Gastroesophageal sphincter (tissue), 4 donors: ENCODE measurements at regions not wholly inside any gene's neighbourhood (a gene's known extent, or its start where the extent isn't known, plus 50 kb on each side); places are given as distances from the start of the nearest gene placed in this dataset.

Source experiments
- ATAC-seq: fragments of 150-250 bp; one replicate; pipeline ENCODE4 v1.9.1; 2016; ENCODE audit warnings: mild to moderate bottlenecking, moderate library complexity
- H3K27ac ChIP-seq, 4 donors: fragments of 200-600 bp; sonication (generic) in 3 of 4; 1 replicate in 3 of 4; 2 replicates in 1 of 4; pipeline ENCODE4 v1.5.1; 2016 to 2019
- H3K27me3 ChIP-seq: fragments of 200-600 bp; sonication (generic); one replicate; pipeline ENCODE4 v1.5.1; 2019
- H3K36me3 ChIP-seq, 2 donors: fragments of 200-600 bp; sonication (generic); one replicate each; pipeline ENCODE4 v1.5.1; 2019; ENCODE audit warnings: control low read depth in 1 of 2
- H3K4me1 ChIP-seq, 3 donors: fragments of 200-600 bp; sonication (generic); 1 replicate in 2 of 3; 2 replicates in 1 of 3; pipeline ENCODE4 v1.5.1; 2016 to 2019; ENCODE audit warnings: control low read depth in 2 of 3
- H3K4me3 ChIP-seq, 2 donors: fragments of 200-600 bp; sonication (generic); one replicate each; pipeline ENCODE4 v1.5.1; 2019; ENCODE audit warnings: mild to moderate bottlenecking in 1 of 2, moderate library complexity in 1 of 2
- H3K9me3 ChIP-seq, 3 donors: fragments of 200-600 bp; sonication (generic); one replicate each; pipeline ENCODE4 v1.5.1; 2017 to 2019; ENCODE audit warnings: control low read depth in 2 of 3
- EP300 ChIP-seq: sonication (generic); formaldehyde crosslinking; IDR thresholded peaks from one replicate; pipeline ENCODE4 v1.6.1; 2017; ENCODE audit warnings: antibody characterized with exemption, mild to moderate bottlenecking
- POLR2A ChIP-seq, 2 donors: fragments of 450-650 bp; IDR thresholded peaks; one replicate each; pipeline ENCODE4 v1.6.1; 2017; ENCODE audit warnings: antibody characterized with exemption in 2 of 2, mild to moderate bottlenecking in 2 of 2, moderate library complexity in 1 of 2
- POLR2AphosphoS5 ChIP-seq: sonication (generic); formaldehyde crosslinking; IDR thresholded peaks from one replicate; pipeline ENCODE4 v1.6.1; 2017; ENCODE audit warnings: antibody characterized with exemption
- WGBS, 2 donors: methylation state at CpG; one replicate each; pipeline ENCODE4 v1.1.5; 2018; ENCODE audit warnings: low coverage in 1 of 2; 5-methylcytosine and 5-hydroxymethylcytosine counted together
- TF ChIP-seq, protein P1 (sequence below), 4 experiments: fragments of 200-600 bp in 2 of 4; fragments of 450-650 bp in 2 of 4; sonication (generic) in 1 of 4; IDR thresholded peaks; one replicate each; pipeline ENCODE4 v1.5.1; 2017 to 2019; ENCODE audit warnings: antibody characterized with exemption in 4 of 4, mild to moderate bottlenecking in 2 of 4, moderate library complexity in 2 of 4

DNA sequence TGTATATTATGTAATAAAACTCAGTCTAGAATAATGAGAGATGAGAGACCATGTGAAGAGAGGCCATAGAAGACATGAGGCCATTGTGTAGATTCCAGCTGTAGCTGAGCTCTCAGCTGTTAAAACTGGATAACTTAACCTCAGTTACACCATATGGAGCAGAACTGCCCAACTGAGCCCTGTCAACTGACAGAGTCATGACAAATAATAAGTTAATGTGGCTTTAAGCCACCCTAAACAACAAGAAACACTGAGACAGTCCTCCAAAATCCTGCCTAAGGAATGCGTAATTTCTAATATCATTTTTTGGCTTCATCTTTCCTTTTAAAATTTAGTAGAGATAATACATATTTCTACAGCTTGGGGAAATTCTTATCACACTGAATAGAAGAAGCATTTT, 580.0 kb upstream of the RGS18 start:
- 70 to 75% methylated on average over 1 of the region's 1 CpG for WGBS, 2 donors
- no peak for ATAC-seq

DNA sequence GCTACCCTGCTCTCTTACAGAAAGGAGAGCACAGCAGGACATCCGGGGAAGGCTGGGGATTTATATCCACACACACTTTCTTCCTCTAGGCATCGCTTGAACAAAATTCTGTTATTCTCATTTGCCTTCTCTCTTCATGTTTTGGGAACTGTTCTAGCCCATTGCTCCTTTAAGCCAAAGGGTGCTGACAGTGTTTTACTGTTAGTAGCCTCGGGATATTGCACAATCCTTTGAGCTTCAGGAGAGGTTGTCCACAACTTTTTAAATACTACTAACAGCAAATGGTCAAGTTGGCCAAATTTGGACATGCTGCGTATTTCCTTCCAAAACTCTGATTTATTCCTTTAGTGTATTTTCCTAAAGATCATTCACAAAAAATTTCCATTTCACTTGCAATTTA, 579.2 kb upstream of the RGS18 start:
- no peak for ATAC-seq
- 67 to 71% methylated on average over 4 of the region's 4 CpGs for WGBS, 2 donors
- TF ChIP-seq, protein P1, sequence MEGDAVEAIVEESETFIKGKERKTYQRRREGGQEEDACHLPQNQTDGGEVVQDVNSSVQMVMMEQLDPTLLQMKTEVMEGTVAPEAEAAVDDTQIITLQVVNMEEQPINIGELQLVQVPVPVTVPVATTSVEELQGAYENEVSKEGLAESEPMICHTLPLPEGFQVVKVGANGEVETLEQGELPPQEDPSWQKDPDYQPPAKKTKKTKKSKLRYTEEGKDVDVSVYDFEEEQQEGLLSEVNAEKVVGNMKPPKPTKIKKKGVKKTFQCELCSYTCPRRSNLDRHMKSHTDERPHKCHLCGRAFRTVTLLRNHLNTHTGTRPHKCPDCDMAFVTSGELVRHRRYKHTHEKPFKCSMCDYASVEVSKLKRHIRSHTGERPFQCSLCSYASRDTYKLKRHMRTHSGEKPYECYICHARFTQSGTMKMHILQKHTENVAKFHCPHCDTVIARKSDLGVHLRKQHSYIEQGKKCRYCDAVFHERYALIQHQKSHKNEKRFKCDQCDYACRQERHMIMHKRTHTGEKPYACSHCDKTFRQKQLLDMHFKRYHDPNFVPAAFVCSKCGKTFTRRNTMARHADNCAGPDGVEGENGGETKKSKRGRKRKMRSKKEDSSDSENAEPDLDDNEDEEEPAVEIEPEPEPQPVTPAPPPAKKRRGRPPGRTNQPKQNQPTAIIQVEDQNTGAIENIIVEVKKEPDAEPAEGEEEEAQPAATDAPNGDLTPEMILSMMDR (IDR thresholded peaks at IDR 0.05): no peak
- TF ChIP-seq EP300 (no peak), POLR2A (IDR thresholded peaks at IDR 0.05) (no peak)
- Histone ChIP-seq H3K4me3 (no peak overlapping the region), H3K27me3 (no peaks in the 10 kb centered on the region), H3K36me3 (no peaks in the 10 kb centered on the region), H3K27ac (no peak overlapping the region), H3K9me3 (no peaks in the 10 kb centered on the region), H3K4me1 (no peaks in the 10 kb centered on the region)

More for the DNA sequence above, 580.0 kb upstream of the RGS18 start:
- Histone ChIP-seq H3K27ac (no peak overlapping the region), H3K4me1 (no peaks in the 10 kb centered on the region), H3K9me3 (no peaks in the 10 kb centered on the region), H3K36me3 (no peaks in the 10 kb centered on the region), H3K4me3 (no peak overlapping the region), H3K27me3 (no peaks in the 10 kb centered on the region)
- TF ChIP-seq, protein P1 (IDR thresholded peaks at IDR 0.05): no peak
- TF ChIP-seq EP300 (no peak), POLR2AphosphoS5 (no peak), POLR2A (IDR thresholded peaks at IDR 0.05) (no peak)

DNA sequence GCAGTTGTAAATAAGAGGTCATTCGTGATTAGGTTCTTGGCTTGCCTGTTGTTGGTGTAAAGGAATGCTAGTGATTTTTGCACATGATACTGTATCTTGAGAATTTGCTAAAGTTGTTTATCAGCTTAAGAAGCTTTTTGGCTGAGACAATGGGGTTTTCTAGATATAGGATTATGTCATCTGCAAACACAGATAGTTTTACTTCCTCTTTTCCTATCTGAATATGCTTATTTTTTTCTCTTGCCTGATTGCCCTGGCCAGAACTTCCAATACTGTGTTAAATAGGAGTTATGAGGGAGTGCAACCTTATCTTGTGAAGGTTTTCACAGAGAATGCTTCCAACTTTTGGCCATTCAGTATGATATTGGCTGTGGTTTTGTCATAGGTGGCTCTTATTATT, 576.1 kb upstream of the RGS18 start:
- Histone ChIP-seq H3K4me3 (no peak overlapping the region), H3K27ac (no peak overlapping the region), H3K27me3 (no peaks in the 10 kb centered on the region), H3K4me1 (no peaks in the 10 kb centered on the region), H3K36me3 (no peaks in the 10 kb centered on the region), H3K9me3 (no peaks in the 10 kb centered on the region)
- 80 to 82% methylated on average over 1 of the region's 1 CpG for WGBS, 2 donors
- TF ChIP-seq, protein P1 (IDR thresholded peaks at IDR 0.05): no peak
- TF ChIP-seq POLR2AphosphoS5 (no peak), EP300 (no peak), POLR2A (IDR thresholded peaks at IDR 0.05) (no peak)
- ATAC-seq: no peak

DNA sequence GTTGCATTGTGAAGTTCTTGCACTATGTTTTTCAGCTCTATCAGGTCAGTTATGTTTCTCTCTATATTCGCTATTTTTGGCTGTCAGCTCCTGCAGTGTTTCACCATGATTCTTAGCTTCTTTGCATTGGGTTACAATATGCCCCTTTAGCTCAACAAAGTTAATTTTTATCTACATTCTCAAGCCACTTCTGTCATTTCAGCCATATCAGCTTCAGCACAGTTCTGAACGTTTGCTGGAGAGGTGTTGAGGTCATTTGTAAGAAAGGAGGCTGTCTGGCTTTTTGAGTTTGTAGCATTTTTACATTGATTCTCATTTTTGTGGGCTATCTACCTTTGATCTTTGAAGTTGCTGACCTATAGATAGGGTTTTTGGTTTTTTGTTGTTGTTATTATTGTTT, 573.2 kb upstream of the RGS18 start:
- no peak overlapping the region for H3K27ac ChIP-seq
- no peaks in the 10 kb centered on the region for H3K27me3 ChIP-seq
- no peak for ATAC-seq
- 50 to 59% methylated on average over 1 to 2 of the region's 2 CpGs for WGBS, 2 donors
- H3K9me3 ChIP-seq: no peaks in the 10 kb centered on the region
- H3K4me1 ChIP-seq: no peaks in the 10 kb centered on the region
- no peaks in the 10 kb centered on the region for H3K36me3 ChIP-seq
- no peak for TF ChIP-seq POLR2AphosphoS5
- TF ChIP-seq, protein P1 (IDR thresholded peaks at IDR 0.05): no peak
- TF ChIP-seq EP300: no peak
- TF ChIP-seq POLR2A (IDR thresholded peaks at IDR 0.05): no peak
- no peak overlapping the region for H3K4me3 ChIP-seq

DNA sequence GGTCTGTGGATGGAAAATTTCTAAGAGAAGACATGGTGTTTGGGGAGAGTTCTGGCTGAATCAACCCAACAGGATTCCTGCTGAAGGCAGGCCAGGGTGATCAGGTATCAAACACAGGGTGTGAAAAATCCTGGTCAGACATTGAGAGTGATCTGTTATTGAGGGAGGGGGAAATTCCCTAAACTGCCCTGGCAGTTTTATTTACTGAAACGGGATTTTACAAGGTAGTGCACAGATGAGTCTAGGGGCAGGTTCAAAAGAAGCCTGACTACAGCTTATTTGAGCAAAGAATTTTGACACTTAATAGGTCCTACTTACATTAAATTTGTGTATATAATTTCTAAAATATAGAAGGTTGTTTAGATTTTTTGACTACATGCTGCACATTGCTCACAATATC, 569.4 kb upstream of the RGS18 start:
- no peaks in the 10 kb centered on the region for H3K36me3 ChIP-seq
- no peak overlapping the region for H3K27ac ChIP-seq
- H3K27me3 ChIP-seq: no peaks in the 10 kb centered on the region
- no peak for TF ChIP-seq EP300
- TF ChIP-seq, protein P1 (IDR thresholded peaks at IDR 0.05): no peak
- TF ChIP-seq POLR2AphosphoS5: no peak
- TF ChIP-seq POLR2A (IDR thresholded peaks at IDR 0.05): no peak
- peaks cover 0 to 12% (median 0%) of the 10 kb centered on the region in 3 donors for H3K4me1 ChIP-seq
- no peaks in the 10 kb centered on the region for H3K9me3 ChIP-seq
- no peak for ATAC-seq
- H3K4me3 ChIP-seq: no peak overlapping the region
- WGBS, 2 donors: 73 to 83% methylated on average over 1 of the region's 1 CpG
